GM23248 (cell line): ENCODE measurements at regions not wholly inside any gene's neighbourhood (a gene's known extent, or its start where the extent isn't known, plus 50 kb on each side); places are given as distances from the start of the nearest gene placed in this dataset.

Source experiments
- EZH2 ChIP-seq: fragments of 200-600 bp; sonication (generic); IDR thresholded peaks from 2 replicates; pipeline ENCODE4 v1.6.1; 2018; ENCODE audit warnings: antibody characterized with exemption, mild to moderate bottlenecking; ENCODE audit not compliant: insufficient read depth, poor library complexity, severe bottlenecking
- EZH2phosphoT487 ChIP-seq: fragments of 200-600 bp; sonication (generic); IDR thresholded peaks from 2 replicates; pipeline ENCODE4 v1.6.1; 2018; ENCODE audit warnings: antibody characterized with exemption, moderate library complexity, mild to moderate bottlenecking, low read depth; ENCODE audit not compliant: insufficient read depth

DNA sequence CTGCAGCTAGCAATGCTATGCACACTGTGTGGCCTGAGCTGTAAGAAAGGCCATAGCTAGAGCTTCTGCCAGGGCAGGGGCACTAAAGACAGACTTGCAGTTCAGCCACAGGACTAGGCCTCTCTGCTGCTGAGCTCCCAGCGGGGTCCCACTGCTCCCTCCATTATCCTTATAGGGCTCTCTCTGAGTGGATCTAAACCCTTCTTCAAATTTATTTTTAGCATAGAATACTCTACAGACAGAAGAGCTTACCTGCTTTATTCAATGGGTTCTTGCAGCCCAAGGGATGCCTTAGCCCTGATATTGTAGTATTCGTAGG, 100.9 kb upstream of the MLN start:
- no peak for TF ChIP-seq EZH2
- no peak for TF ChIP-seq EZH2phosphoT487
